Uterus (tissue), 3 donors: ENCODE measurements at regions not wholly inside any gene's neighbourhood (a gene's known extent, or its start where the extent isn't known, plus 50 kb on each side); places are given as distances from the start of the nearest gene placed in this dataset.

Experiments used
- DNase-seq, 2 donors: peaks; one replicate each; pipeline ENCODE4 v3.0.0-alpha.2; 2019 to 2020
- H3K27ac ChIP-seq, 2 donors: fragments of 200-600 bp; sonication (generic); 1 replicate in 1 of 2; 2 replicates in 1 of 2; pipeline ENCODE4 v1.5.1; 2016 to 2018
- H3K27me3 ChIP-seq, 2 donors: fragments of 200-600 bp; sonication (generic); one replicate each; pipeline ENCODE4 v1.5.1; 2018 to 2019; ENCODE audit warnings: control low read depth in 1 of 2
- H3K36me3 ChIP-seq, 2 donors: fragments of 200-600 bp; sonication (generic); one replicate each; pipeline ENCODE4 v1.5.1; 2019; ENCODE audit warnings: control low read depth in 1 of 2
- H3K4me1 ChIP-seq, 2 donors: fragments of 200-600 bp; sonication (generic); one replicate each; pipeline ENCODE4 v1.5.1; 2018 to 2019; ENCODE audit warnings: control low read depth in 1 of 2
- H3K4me3 ChIP-seq, 2 donors: fragments of 200-600 bp; sonication (generic); 1 replicate in 1 of 2; 2 replicates in 1 of 2; pipeline ENCODE4 v1.5.1; 2018 to 2019; ENCODE audit warnings: mild to moderate bottlenecking in 1 of 2
- H3K9me3 ChIP-seq, 2 donors: fragments of 200-600 bp; sonication (generic); one replicate each; pipeline ENCODE4 v1.5.1; 2019; ENCODE audit warnings: control low read depth in 1 of 2
- POLR2A ChIP-seq, 2 donors: fragments of 450-650 bp; IDR thresholded peaks; one replicate each; pipeline ENCODE4 v1.6.1; 2016; ENCODE audit warnings: antibody characterized with exemption in 2 of 2, mild to moderate bottlenecking in 1 of 2, moderate library complexity in 1 of 2
- intact Hi-C: fragments of 100-400 bp; cut with DNase I; formaldehyde crosslinking; loops from one replicate; pipeline ENCODE4 v1.15.1; 2023; ENCODE audit warnings: low total_unique reads
- TF ChIP-seq, protein P1 (sequence below), 4 experiments: fragments of 200-600 bp in 2 of 4; fragments of 450-650 bp in 2 of 4; sonication (generic) in 2 of 4; IDR thresholded peaks; one replicate each; pipeline ENCODE4 v1.5.1; 2016 to 2019; ENCODE audit warnings: antibody characterized with exemption in 4 of 4, mild to moderate bottlenecking in 2 of 4, moderate library complexity in 1 of 4
- donor health status: DM: yes; HTN: yes; CAD: no.

- TF ChIP-seq, protein P1, sequence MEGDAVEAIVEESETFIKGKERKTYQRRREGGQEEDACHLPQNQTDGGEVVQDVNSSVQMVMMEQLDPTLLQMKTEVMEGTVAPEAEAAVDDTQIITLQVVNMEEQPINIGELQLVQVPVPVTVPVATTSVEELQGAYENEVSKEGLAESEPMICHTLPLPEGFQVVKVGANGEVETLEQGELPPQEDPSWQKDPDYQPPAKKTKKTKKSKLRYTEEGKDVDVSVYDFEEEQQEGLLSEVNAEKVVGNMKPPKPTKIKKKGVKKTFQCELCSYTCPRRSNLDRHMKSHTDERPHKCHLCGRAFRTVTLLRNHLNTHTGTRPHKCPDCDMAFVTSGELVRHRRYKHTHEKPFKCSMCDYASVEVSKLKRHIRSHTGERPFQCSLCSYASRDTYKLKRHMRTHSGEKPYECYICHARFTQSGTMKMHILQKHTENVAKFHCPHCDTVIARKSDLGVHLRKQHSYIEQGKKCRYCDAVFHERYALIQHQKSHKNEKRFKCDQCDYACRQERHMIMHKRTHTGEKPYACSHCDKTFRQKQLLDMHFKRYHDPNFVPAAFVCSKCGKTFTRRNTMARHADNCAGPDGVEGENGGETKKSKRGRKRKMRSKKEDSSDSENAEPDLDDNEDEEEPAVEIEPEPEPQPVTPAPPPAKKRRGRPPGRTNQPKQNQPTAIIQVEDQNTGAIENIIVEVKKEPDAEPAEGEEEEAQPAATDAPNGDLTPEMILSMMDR (IDR thresholded peaks at IDR 0.05) = no peak
- TF ChIP-seq POLR2A (IDR thresholded peaks at IDR 0.05) = no peak
- H3K36me3 ChIP-seq = no peaks in the 10 kb centered on the region
- H3K4me1 ChIP-seq = no peaks in the 10 kb centered on the region
- H3K9me3 ChIP-seq = no peaks in the 10 kb centered on the region
- intact Hi-C loops = no loop called here
- no peak overlapping the region for H3K27ac ChIP-seq
- no peaks in the 10 kb centered on the region for H3K27me3 ChIP-seq
- no peak overlapping the region for H3K4me3 ChIP-seq
- no peak for DNase-seq
Measured at GRCh38 chr5:104400941-104401340, 838.4 kb upstream of the NUDT12 start.

- intact Hi-C loops = no loop called here
- H3K27ac ChIP-seq = no peak overlapping the region
- H3K36me3 ChIP-seq = no peaks in the 10 kb centered on the region
- no peaks in the 10 kb centered on the region for H3K4me1 ChIP-seq
- TF ChIP-seq POLR2A (IDR thresholded peaks at IDR 0.05) = no peak
- TF ChIP-seq, protein P1 (IDR thresholded peaks at IDR 0.05) = no peak
- H3K4me3 ChIP-seq = no peak overlapping the region
- no peak for DNase-seq
- no peaks in the 10 kb centered on the region for H3K27me3 ChIP-seq
- no peaks in the 10 kb centered on the region for H3K9me3 ChIP-seq
Measured at GRCh38 chr5:104385906-104386305, 823.3 kb upstream of the NUDT12 start.

DNA sequence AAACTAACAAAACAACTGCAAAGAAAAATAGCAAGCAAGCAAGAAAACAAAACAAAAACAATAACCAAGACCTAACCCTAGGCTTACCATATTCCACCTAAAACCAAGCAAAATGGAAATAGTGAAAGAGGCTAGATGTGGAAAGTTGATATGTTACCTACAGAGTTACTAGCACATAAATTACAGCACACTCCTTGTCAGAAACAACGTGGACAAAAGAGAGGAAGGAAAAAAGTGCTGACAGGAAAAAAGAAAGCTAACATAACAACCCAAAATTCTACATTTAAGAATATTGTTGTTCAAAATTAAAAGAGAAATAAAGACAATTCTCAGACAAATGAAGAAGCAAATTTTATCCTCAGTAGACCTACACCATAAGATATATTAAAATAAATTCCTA, 812.8 kb upstream of the NUDT12 start:
- Histone ChIP-seq H3K27ac (no peak overlapping the region), H3K36me3 (no peaks in the 10 kb centered on the region), H3K27me3 (no peaks in the 10 kb centered on the region), H3K4me1 (no peaks in the 10 kb centered on the region), H3K9me3 (no peaks in the 10 kb centered on the region), H3K4me3 (no peak overlapping the region)
- no peak for DNase-seq
- intact Hi-C loops = no loop called here
- TF ChIP-seq, protein P1 (IDR thresholded peaks at IDR 0.05) = no peak
- TF ChIP-seq POLR2A (IDR thresholded peaks at IDR 0.05) = no peak

- Histone ChIP-seq H3K9me3 (no peaks in the 10 kb centered on the region), H3K4me1 (no peaks in the 10 kb centered on the region), H3K36me3 (no peaks in the 10 kb centered on the region), H3K27ac (no peak overlapping the region), H3K4me3 (no peak overlapping the region), H3K27me3 (no peaks in the 10 kb centered on the region)
- intact Hi-C loops = no loop called here
- TF ChIP-seq, protein P1 (IDR thresholded peaks at IDR 0.05) = no peak
- no peak for TF ChIP-seq POLR2A (IDR thresholded peaks at IDR 0.05)
- DNase-seq = no peak
Measured at GRCh38 chr5:104372796-104373195, 810.2 kb upstream of the NUDT12 start.

DNA sequence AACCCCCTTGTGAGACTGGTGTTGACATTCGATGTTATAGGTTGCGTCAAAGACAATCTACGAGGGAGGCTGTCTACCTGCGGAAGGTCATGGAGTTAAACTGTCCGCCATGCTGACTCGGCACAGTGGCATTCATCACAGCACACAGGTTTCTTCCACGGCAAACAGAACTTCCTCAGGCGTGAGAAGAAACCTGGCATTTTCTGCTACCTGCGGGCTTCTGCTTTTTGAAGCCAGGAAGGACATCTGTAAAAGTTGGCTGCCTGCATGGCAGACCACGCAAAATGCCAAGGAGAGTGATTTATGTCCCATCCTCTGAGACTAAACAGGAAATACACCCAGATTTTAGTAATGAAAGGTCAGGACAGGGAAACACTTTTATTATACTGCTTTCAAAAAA, 809.8 kb upstream of the NUDT12 start:
- no peak for DNase-seq
- intact Hi-C loops = no loop called here

More for the DNA sequence above, 809.8 kb upstream of the NUDT12 start:
- Histone ChIP-seq H3K27ac (no peak overlapping the region), H3K4me1 (no peaks in the 10 kb centered on the region), H3K36me3 (no peaks in the 10 kb centered on the region), H3K27me3 (no peaks in the 10 kb centered on the region), H3K9me3 (no peaks in the 10 kb centered on the region), H3K4me3 (no peak overlapping the region)
- TF ChIP-seq, protein P1 (IDR thresholded peaks at IDR 0.05) = no peak
- no peak for TF ChIP-seq POLR2A (IDR thresholded peaks at IDR 0.05)
